ENCODE measurements at regions not wholly inside any gene's neighbourhood (a gene's known extent, or its start where the extent isn't known, plus 50 kb on each side); places are given as distances from the start of the nearest gene placed in this dataset.

DNA sequence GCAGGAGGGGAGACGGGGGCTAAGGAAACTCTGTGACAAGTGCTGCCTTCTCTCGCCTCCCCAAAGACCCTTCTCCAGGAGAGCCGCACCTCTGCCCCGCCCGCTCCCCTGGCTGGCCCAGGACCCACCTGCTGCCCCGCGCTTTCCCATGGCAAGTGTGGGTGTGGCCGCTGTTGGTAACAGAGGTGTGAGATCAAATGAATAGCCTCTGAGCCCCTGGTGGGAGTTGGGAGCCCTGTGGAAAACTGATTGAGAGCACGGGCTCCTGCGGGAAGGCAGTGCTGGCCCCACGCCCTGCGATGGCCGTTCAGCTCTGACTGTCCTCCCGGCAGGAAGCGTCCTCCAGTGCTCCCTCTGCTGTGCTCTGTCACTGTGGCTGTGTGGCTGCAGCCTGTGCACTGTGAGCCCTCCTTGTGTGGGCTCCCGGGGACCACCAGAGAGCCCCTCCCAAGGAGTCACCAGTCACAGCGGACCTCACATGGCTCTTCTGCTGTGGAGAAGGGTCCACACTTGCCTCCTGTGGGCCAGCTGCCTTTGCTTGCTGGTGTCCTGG, 1275.9 kb downstream of the BRD1 start:
- no peak for DNase-seq (ENCODE audit: low read depth in 3 of 3)

DNA sequence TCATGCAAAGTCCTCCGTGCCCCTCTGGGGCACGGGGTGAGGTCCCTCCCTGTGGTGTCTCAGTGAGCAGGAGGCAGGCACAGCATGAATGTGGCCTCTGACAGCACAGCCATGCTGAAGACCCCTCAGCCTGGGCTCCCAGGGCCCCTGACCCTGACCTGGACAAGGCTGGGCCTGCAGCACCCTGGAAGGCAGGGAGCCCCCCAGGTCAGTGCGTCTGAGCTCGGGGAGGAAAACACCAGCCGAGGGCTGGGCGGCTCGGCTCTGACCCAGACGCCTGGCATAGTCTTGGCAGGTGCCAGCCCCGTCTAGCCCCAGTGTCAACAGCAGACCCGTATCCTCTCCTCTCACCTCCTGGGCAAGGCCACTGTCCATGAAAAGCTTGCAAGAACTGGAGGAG, 1276.6 kb downstream of the BRD1 start:
- DNase-seq (ENCODE audit: low read depth in 3 of 3): no peak

DNA sequence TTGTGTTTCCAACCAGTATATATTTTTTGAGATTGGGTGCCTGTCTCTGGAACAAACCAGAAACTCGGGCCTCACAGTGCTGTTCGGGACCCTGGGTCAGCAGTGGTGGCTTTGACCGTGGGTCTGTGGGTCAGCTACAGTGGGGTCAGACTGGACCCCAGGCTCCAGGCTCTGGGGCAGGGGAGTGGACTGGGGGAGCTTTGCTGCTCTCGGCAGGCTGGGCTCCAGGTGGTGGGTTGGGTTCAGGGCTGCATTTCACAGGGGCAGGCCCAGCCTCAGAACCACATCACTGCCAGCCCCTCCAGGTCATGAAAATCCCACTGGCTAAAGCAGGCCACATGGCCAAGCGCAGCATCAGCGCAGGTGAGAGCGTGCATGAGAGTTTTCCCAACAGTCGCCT, 1279.3 kb downstream of the BRD1 start:
- DNase-seq (ENCODE audit: low read depth in 3 of 3): no peak

DNA sequence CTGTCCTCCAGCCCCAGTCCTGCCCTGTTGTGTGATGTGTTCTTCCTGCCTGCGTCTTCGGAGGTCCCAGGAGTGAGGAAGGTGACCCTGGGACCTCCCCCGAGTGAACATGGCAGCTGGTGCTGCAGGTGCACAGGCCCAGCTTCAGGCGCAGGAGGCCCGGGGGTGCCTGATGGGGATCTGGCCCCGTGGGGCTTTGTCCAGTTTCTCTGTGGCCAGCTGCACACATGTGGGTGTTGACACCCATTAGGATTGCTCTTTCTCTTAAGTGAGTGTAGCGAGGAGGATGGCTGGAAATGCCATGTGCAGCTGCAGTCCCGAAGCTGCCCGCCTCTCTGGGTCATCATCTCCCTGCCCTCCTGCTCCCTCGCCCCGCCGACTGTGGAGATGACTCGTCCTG, 1279.7 kb downstream of the BRD1 start:
- DNase-seq (ENCODE audit: low read depth in 3 of 3): no peak

DNA sequence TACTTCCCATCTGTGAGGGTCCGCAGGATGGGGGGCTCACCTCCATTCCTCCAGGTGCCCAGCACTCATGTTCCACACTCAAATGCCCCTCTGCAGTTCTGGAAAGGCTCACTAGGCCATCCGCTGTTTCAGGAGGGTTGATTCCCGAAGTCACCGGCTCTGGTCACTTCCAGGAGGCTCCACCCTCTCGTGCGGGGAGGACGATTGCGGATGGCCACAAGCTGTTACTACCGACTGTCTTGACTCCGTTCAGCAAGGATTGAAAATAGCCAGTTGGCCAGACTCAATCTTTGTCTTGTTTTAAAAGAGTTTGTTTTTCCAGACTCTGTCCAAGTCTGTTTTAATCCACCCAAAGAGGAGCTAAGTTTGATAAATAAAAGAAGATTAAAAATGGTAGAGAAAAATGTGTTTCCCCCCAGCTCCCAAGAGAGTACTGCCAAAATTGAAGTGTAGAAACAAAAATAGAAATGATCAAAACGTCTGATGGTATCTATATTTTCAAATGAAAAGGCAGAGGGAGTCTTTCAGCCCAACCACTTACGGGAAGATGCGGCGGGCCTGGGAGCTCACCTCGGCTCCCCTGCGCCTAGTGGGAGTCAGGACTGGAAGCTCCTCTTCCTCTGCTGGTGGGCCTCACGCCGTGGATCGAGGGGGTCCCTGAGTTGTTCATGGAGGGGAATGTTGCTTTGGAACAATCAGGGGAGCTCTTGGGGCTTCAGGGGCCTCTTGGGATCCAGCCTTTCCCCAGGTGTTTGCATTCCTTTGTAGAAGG, 1280.8 kb downstream of the BRD1 start:
- DNase-seq (ENCODE audit: low read depth in 3 of 3): no peak

DNA sequence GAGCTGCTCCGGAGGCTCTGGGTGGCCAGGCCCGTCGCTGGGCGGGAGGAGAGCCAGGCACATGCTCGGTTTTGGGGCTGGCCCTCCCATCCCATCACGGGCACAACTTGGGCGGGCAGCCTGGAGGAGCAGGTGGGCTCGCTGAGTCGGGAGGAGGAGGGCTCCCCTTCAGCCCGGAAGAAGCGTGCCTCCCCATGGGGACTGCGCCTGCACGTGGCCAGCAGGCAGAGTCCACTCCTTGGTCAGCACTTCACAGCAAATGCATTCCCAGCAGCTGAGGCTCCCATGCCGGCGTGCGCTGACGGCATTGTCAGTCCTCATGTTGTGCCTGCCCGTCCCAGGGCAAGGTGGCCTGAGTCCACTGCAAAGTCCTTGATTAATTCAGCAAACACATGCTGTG, 1281.7 kb downstream of the BRD1 start:
- no peak for DNase-seq (ENCODE audit: low read depth in 3 of 3)

DNA sequence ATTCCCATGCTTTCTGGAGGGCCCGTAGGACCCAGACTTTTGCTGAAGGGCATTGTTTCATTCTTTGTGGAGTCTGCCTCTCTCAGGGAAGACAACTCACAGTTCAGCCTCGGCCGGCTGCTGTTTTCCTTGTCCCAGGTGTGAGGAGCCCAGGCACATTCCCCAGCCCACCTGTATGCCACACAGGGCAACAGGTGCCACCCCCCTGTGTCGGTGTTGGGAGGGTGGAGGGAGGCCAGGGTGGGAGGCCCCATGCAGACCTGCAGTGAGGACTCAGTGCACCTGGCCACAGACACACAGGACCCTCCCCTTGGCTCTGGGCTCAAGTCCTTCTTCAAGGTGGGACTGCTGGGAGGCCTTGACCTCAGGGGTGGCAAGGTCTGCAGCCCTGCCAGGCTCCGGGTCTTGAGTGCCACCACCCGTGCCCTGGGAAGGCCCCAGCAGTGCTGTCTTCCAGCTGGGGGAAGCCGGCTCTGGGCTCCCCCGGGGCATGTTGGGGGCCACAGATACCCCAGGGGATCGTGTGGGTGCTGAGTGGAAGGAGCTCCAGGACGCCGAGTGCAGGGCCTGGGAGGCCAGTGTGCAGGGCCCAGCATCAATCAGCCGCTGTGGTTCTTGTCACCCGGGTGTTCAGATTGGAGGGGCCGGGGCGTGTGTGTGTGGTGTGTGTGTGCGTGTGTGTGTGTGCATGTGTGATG, 1286.1 kb downstream of the BRD1 start:
- no peak for DNase-seq (ENCODE audit: low read depth in 3 of 3)

DNA sequence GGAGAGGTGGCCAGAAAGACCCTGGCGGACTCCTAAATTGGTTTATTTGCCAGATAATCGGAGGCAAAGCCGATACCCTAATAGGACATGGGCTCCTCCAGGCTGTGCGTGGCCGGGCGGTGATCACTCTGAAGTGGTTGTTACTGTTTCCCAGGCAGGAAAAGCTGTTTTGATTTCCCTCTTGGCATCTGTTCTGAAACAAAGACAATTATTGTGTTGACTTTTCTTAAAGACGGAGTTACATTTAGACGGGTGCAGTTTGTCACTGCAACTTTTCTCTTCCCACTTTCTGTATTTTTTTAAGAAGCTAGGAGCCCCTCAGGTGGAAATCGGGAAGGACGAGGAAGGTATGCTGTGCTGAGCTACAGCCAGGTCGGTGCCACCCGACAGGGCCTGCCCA, 1288.4 kb downstream of the BRD1 start:
- no peak for DNase-seq (ENCODE audit: low read depth in 3 of 3)

DNA sequence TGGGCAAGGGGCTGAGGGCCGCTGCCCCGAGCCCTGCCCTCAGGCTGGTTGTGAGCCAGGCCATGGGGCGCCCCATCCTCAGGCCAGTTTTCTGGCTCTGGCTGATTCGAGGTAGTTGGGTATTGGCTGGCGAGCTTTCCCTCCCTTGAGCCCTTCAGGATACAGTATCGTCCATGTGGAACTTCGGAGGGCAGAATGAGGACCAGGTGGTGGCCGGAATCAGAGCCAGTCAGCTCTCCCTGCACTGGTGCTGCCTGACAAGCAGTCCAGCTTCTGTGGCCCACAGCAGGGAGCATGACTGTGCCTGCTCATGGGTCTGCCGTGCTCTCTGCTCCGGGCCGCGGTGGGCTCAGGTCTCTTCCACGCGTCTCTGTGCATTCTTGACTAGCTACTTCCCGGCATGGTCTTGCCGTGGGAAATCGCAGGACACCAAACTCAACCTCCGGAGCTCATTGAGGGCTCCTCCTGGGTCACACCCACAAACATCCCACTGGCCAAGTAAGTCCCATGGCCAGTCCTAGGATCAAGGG, 1289.3 kb downstream of the BRD1 start:
- DNase-seq (ENCODE audit: low read depth in 3 of 3): no peak

DNA sequence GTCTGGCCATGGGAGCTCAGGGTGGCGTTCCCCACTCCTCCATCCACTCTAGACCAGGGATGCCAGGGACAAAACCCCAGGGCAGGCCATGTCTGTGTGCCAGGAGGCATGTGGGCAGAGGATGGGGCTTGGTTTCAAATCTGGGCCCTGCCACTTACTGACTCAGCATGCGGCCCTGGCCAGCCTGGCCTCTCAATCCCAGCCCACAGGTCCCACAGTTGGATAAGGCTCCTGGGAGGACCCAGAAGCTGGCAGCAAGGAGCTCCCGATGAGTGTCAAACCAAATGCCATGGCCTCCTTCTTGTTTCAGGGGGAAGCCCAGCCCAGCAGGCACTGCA, 1290.4 kb downstream of the BRD1 start:
- DNase-seq (ENCODE audit: low read depth in 3 of 3): no peak

DNA sequence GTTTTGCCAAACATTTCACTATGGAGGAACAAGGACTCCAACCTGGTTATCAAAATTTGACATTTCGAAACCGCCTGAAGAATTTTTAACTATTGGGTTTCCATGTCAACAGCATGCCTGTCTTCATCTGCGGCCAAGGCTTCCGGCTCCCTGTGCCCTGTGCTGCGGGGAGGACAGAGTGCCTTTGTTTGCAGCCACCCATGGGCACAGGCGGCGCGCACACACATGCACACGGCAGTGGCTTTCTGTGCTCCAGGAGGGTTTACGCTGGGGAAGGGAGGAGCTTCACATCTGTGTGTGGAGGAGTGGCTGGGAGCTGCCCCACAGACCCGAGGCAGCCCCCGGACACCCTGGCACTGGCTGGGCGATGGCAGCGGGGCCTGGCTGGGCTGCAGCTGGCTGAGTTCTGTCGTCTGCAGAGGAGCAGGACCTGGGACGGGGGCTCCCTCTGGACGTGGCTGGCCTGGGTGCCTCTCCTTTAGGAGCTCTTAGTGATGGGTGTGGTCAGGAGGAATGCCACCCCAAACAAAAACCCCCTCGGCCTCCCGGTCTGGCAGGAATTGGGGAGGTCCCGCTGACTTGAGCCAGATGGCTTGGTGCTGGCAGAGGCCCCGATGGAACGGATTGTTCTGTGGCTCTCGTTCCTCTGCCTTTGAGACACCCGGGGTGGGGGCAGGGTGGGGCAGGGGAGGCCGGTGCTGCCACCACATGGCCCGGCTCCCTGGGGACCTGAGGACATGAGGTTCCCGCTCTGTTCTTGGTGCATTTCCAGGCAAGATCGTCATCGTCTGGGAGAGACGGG, 1290.9 kb downstream of the BRD1 start:
- no peak for DNase-seq (ENCODE audit: low read depth in 3 of 3)

DNA sequence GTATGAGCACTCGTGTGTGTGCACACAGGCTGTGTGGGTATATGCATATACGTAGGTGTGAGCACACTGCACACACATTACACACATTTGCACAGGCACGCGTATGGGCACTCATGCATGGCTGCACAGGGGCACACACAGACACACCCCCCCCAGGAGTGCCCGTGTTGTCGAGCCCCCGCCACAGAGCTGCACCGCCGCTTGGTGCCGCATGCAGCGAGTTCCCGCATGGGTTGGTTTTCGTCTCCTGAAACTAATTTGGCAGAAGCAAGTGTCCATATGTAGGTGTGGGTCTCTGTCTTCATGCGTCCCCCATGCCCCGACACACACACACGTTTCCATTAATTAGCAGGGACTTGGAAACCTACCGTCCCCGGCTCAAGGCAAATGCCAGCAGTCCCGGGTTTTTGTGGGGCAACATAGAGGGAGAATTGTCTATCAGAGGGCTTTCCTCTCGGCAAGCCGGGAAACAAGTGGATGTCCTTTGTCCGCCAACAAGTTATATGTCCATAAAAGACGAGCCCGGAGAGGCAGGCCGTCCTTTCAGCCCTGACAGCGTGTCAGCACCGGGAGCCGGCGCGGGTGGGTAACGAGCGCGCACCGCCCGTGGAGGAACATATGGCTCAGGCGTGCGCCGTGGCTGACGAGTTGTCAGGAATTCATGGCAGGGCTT, 1291.7 kb downstream of the BRD1 start:
- no peak for DNase-seq (ENCODE audit: low read depth in 3 of 3)

DNA sequence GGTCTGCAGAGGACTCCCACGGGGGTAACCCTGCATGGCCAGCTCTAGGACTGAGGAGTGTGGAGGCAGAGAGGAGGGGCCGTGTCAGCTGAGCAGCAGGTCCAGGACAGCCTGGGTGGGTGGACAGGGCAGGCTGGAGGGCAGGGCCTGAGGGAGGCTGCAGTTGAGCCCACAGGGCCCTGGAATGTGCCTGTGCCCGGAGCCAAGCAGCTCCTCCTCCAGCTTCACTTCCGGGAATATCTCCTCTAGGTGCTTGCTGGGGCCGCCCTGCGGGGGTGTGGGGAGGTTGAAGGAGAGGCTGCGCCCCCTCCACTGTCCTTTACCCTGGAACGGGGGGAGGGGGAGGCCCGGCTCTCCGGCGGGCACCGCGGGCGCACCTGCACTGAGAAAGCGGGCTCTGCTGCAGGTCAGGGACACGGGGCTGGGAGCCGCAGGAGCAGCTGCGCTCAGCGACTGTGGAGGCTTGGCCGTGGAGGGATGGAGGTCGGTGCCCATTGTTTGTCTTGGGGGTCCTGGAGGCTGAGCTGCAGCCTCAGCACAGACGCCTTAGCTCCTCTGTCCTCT, 1293.2 kb downstream of the BRD1 start:
- no peak for DNase-seq (ENCODE audit: low read depth in 3 of 3)

DNA sequence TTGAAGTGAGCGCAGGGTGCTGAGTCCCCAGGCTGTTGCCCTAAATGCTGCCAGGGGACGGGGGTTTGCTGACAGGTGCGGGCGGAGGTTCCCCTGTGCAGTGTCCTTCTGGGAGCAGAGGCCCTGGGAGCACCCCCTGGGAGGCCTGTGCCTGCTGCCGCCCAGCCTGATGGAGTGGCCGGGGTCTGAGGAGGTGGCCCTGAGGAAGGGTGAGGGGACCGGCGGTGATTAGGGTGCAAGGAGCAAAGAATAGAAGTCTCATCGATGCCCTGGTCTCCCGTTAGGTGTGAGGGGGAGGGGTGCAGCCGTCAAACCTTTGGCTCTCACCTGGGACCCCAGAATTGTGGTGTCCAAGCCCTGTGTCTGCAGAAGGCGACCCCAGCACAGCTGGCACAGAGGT, 1294.7 kb downstream of the BRD1 start:
- no peak for DNase-seq (ENCODE audit: low read depth in 3 of 3)

DNA sequence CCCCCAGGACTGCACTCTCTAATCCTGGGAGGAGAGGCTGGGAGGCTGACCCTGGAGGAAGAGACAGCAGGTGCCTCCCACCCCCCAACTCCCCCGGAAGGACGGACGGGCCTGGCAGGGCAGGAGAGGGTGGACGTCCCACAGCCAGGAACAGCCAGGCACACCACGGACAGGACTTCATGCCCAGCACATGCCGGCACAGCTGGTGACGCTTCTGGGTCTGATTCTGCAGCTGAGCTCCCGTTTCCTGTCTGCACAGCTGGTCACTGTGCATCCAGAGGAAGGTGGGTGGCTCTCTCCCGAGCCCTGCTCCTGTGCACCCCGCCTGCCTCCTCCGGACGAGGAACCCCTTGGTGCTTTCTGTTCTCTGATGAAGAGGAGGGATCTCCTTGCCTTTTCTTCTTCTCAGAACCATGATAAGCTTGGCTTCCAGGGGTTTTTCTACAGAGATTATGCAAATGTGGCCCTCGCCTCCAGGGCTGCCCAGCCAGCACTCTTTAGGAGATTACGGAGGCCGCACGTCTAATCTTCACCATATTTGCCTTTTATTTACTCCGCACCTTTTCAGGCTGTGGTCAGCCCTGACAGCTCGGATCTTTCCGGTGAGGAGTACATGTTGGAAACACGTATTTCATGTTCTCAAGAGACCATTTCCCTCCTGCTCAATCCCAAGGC, 1295.8 kb downstream of the BRD1 start:
- DNase-seq (ENCODE audit: low read depth in 3 of 3): no peak

DNA sequence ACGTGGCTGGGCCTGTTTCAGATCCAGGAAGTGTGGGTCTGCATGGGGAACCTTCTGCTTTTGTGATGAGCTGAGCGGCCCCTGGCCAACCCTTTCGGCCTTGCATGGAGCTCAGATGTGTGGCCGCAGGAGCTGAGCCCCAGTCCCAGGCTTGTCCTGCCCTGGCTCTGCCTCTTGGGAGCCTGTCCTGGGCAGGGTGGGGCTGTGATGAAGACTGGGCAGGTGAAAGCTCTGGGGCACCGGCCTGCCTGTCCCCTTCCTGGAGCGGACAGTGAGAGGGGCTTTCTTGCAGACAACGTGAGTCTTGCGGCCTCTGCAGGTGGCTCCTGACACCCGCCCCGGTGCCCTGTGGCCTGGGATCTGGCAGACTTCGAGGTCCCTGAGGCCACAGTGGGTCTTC, 1296.6 kb downstream of the BRD1 start:
- DNase-seq (ENCODE audit: low read depth in 3 of 3): no peak

DNA sequence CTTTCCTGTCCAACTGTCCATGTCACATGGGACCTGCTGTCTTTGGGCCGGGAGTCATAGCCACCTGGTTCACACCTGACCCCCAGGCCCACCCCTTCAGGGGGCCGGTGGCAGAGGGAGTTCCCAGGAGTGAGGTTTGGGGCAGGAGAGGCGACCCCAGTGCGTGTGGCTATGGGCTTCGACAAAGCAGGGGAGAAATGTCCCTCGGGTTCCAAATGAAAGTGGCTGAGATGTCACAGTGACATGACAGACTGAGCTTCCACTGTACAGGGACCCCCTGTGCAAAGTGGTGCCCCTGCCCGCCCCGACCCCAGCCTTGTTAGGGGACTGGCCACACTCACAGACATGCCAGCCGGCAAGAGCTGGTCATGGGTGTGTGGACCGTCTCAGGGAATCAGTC, 1297.0 kb downstream of the BRD1 start:
- DNase-seq (ENCODE audit: low read depth in 3 of 3): no peak

DNA sequence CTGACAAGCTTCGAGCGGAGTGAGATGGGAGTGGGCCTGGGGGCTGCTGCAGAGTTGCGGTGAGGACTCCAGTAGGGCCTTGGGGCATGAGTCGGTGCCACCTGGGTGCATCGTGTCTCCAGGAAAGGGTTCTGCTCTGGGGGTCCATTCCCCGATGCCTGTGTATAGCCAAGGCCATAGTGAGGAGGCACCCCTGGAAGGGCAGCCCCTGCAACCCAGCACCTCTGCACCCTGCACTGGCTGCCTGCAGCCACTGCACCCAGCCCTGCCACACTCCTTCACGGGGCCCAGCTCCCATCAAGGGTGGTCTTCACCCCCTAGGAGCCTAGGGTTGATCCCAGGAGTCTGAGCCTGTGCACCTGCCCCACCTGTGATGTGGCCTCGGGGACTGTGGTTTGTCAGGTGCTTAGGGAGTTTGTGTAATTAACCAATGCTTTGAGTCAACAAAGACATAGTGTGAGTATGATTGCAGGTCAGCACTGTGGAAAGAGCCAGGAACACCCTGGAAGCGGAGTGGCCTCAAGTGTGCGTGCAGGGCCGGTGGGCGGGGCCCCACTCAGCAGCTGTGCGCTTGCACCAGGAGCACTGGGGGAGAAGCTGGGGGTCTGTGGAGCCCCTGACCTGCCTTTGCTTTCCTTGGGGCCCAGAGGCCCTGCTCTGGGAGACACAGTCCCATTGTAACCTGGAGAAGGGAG, 1299.3 kb downstream of the BRD1 start:
- DNase-seq (ENCODE audit: low read depth in 3 of 3): no peak

DNA sequence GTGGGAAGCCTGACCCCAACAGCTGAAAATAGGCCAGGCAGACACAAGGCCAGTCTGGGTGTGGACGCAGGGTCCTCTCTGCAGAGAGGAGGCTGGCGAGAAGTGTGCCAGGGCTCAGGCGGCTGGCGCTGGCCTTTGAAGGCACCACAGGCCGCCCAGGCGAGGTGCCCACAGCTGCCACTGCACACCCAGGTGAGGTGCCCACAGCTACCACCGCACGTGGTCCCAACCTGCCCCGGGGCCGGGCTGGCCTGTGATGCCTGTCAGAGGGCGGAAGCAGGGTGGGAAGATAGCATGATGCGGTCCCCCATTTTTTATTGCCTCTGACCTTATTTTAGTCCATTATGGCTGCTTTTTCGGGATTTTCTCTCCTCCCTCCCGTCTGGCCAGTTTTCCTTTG, 1303.9 kb downstream of the BRD1 start:
- no peak for DNase-seq (ENCODE audit: low read depth in 3 of 3)

DNA sequence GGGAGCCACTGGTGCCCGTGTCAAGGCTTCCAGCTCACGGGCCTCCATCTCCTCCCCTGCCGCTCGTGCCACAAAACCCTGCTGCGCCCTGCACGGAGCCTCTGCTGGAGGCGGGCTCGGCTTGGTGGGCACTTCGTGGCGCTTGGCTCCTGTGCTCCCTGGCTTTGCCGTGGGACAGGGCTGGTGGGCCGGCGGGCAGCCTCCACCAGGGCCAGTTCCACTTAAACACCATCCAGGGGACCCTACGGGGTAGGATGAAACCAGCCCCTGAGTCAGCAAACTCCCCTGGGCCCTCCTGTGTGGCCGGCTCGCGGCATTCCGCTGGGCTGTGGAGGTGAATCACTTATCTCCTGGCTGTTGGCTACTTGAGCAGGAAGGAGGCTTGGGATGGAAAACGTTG, 1304.6 kb downstream of the BRD1 start:
- no peak for DNase-seq (ENCODE audit: low read depth in 3 of 3)

All from stimulated activated CD4-positive, alpha-beta T cell treated with anti-CD3 and anti-CD28 coated beads, TNF-alpha, amount 100 ng/mL, for 48 hours (primary cell).